ENCODE measurements at regions not wholly inside any gene's neighbourhood (a gene's known extent, or its start where the extent isn't known, plus 50 kb on each side); places are given as distances from the start of the nearest gene placed in this dataset.

DNA sequence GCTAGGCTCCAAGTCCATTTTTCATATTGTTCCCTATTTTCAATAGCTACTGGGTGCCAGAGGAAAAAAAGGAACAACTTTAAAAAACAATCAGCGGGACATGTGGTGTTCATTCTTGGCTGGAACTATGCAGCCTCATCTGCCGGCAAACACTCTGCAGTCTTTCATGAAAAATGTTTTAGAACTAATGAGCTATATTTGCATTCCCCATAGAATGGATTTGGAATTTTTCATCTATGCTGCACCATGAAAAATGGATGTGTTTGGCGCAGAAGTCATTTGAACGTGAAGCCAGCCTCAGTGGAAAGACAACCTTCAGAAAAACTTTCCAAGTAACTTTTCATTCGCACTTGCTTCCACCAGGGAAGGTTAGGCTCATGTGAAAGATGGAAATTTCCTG, 270.5 kb downstream of the SKAP2 start:
- intact Hi-C loops (cut with micrococcal nuclease) = no loop called here
- ATAC-seq (no peak), DNase-seq (no peak)
- Histone ChIP-seq H3F3A (ENCODE audit: low read length, unreplicated experiment) (no peaks in the 10 kb centered on the region), H3K9me2 (replicated peaks; ENCODE audit: low read length) (no peaks in the 10 kb centered on the region), H3K79me2 (ENCODE audit: low read length) (no peaks in the 10 kb centered on the region), H3K9me3 (ENCODE audit: low read length) (no peaks in the 10 kb centered on the region), H3K36me3 (ENCODE audit: low read depth, low read length) (no peaks in the 10 kb centered on the region), H3K27ac (ENCODE audit: low read length) (no peak overlapping the region), H3K9ac (ENCODE audit: low read length) (no peak overlapping the region), H3K4me2 (ENCODE audit: low read length) (no peak overlapping the region), H2AFZ (ENCODE audit: low read length) (no peak overlapping the region), H3K4me1 (ENCODE audit: insufficient read depth, low read length) (no peaks in the 10 kb centered on the region), H3K4me3 (ENCODE audit: low read length) (no peak overlapping the region), H4K20me1 (ENCODE audit: low read length) (no peaks in the 10 kb centered on the region), H3K27me3 (ENCODE audit: low read length) (no peaks in the 10 kb centered on the region)
- TF ChIP-seq, protein P1, sequence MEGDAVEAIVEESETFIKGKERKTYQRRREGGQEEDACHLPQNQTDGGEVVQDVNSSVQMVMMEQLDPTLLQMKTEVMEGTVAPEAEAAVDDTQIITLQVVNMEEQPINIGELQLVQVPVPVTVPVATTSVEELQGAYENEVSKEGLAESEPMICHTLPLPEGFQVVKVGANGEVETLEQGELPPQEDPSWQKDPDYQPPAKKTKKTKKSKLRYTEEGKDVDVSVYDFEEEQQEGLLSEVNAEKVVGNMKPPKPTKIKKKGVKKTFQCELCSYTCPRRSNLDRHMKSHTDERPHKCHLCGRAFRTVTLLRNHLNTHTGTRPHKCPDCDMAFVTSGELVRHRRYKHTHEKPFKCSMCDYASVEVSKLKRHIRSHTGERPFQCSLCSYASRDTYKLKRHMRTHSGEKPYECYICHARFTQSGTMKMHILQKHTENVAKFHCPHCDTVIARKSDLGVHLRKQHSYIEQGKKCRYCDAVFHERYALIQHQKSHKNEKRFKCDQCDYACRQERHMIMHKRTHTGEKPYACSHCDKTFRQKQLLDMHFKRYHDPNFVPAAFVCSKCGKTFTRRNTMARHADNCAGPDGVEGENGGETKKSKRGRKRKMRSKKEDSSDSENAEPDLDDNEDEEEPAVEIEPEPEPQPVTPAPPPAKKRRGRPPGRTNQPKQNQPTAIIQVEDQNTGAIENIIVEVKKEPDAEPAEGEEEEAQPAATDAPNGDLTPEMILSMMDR (conservative IDR thresholded peaks at IDR 0.05; ENCODE audit: low read depth, low read length) = no peak
- TF ChIP-seq EZH2 (IDR thresholded peaks at IDR 0.05; ENCODE audit: low read length, unreplicated experiment) (no peak), EZH2phosphoT487 (IDR thresholded peaks at IDR 0.05; ENCODE audit: borderline replicate concordance, low read length) (no peak)
- BruUV-seq (replicated peaks) = no TSS peak
- CTCF ChIA-PET = interaction anchor here (0.6 kb wide), 1 partner anchor 40 kb away, joined by 3 read pairs; no protein-coding TSS in a partner anchor
- POLR2A ChIA-PET (ENCODE audit: unreplicated experiment) = no interaction called here

DNA sequence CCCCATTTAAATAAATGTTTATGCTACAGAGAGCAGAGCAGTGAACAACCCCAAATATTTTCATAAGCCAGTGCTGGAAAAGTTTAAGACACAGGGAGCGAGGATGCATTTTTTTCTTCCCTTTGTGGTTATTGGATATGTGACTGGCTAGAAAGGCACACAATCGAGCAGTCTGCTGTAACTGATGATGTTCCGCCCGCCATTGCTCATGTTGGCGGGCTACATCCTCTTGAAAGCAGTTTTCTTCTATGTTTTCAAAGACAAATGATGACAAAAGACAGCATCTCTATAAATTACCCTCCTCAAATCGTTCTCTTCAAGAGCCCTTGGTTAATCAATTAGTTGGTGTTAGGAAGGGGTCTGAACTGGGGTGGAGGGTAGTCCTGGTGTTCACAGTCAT, 269.8 kb downstream of the SKAP2 start:
- H3K4me2 ChIP-seq (ENCODE audit: low read length) = no peak overlapping the region
- no peak for DNase-seq
- ChIA-PET CTCF (no interaction called here), POLR2A (ENCODE audit: unreplicated experiment) (no interaction called here)
- TF ChIP-seq, protein P1 (conservative IDR thresholded peaks at IDR 0.05; ENCODE audit: low read depth, low read length) = no peak
- TF ChIP-seq EZH2phosphoT487 (IDR thresholded peaks at IDR 0.05; ENCODE audit: borderline replicate concordance, low read length) (no peak), EZH2 (IDR thresholded peaks at IDR 0.05; ENCODE audit: low read length, unreplicated experiment) (no peak)
- H3K9me3 ChIP-seq (ENCODE audit: low read length) = no peaks in the 10 kb centered on the region
- H3K27me3 ChIP-seq (ENCODE audit: low read length) = no peaks in the 10 kb centered on the region
- no TSS peak for BruUV-seq (replicated peaks)
- H3K4me1 ChIP-seq (ENCODE audit: insufficient read depth, low read length) = no peaks in the 10 kb centered on the region
- H4K20me1 ChIP-seq (ENCODE audit: low read length) = no peaks in the 10 kb centered on the region
- no peak overlapping the region for H3K27ac ChIP-seq (ENCODE audit: low read length)
- no peaks in the 10 kb centered on the region for H3F3A ChIP-seq (ENCODE audit: low read length, unreplicated experiment)
- H3K4me3 ChIP-seq (ENCODE audit: low read length) = no peak overlapping the region
- H3K9ac ChIP-seq (ENCODE audit: low read length) = no peak overlapping the region
- H3K79me2 ChIP-seq (ENCODE audit: low read length) = no peaks in the 10 kb centered on the region
- no peaks in the 10 kb centered on the region for H3K36me3 ChIP-seq (ENCODE audit: low read depth, low read length)
- H3K9me2 ChIP-seq (replicated peaks; ENCODE audit: low read length) = no peaks in the 10 kb centered on the region
- H2AFZ ChIP-seq (ENCODE audit: low read length) = no peak overlapping the region
- ATAC-seq = no peak
- intact Hi-C loops (cut with micrococcal nuclease) = no loop called here

DNA sequence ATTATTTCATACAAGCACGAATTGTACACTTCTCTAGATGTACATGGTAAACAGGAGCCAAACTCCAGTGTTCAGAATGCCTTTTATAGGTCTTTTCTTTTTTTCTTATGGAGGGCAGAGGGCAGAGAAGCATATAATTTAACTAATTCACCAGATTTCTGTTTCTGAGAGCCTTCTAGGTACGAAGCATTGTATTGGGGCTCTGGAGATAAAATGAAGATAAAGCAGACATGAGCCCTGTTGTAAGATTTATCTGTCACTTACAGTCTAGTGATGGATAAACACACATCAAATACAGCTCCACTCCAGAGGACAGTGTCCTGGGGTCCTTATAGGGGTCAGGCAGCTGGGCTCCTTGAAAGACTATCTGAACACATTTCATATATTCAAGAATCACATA, 265.5 kb downstream of the SKAP2 start:
- Histone ChIP-seq H4K20me1 (ENCODE audit: low read length) (no peaks in the 10 kb centered on the region), H3K27ac (ENCODE audit: low read length) (no peak overlapping the region), H3K27me3 (ENCODE audit: low read length) (no peaks in the 10 kb centered on the region), H3K9me2 (replicated peaks; ENCODE audit: low read length) (no peaks in the 10 kb centered on the region), H3K4me2 (ENCODE audit: low read length) (no peak overlapping the region), H2AFZ (ENCODE audit: low read length) (no peak overlapping the region), H3F3A (ENCODE audit: low read length, unreplicated experiment) (no peaks in the 10 kb centered on the region), H3K9me3 (ENCODE audit: low read length) (no peaks in the 10 kb centered on the region), H3K4me3 (ENCODE audit: low read length) (no peak overlapping the region), H3K79me2 (ENCODE audit: low read length) (no peaks in the 10 kb centered on the region), H3K36me3 (ENCODE audit: low read depth, low read length) (no peaks in the 10 kb centered on the region), H3K9ac (ENCODE audit: low read length) (no peak overlapping the region), H3K4me1 (ENCODE audit: insufficient read depth, low read length) (peaks cover 8% of the 10 kb centered on the region)
- DNase-seq = no peak
- BruUV-seq (replicated peaks) = no TSS peak
- TF ChIP-seq, protein P1 (conservative IDR thresholded peaks at IDR 0.05; ENCODE audit: low read depth, low read length) = no peak
- TF ChIP-seq EZH2 (IDR thresholded peaks at IDR 0.05; ENCODE audit: low read length, unreplicated experiment) (no peak), EZH2phosphoT487 (IDR thresholded peaks at IDR 0.05; ENCODE audit: borderline replicate concordance, low read length) (no peak)
- POLR2A ChIA-PET (ENCODE audit: unreplicated experiment) = no interaction called here
- ATAC-seq = no peak
- intact Hi-C loops (cut with micrococcal nuclease) = no loop called here
- CTCF ChIA-PET = no interaction called here

Data from PC-3 (cell line).